ENCODE measurements at regions not wholly inside any gene's neighbourhood (a gene's known extent, or its start where the extent isn't known, plus 50 kb on each side); places are given as distances from the start of the nearest gene placed in this dataset.

DNA sequence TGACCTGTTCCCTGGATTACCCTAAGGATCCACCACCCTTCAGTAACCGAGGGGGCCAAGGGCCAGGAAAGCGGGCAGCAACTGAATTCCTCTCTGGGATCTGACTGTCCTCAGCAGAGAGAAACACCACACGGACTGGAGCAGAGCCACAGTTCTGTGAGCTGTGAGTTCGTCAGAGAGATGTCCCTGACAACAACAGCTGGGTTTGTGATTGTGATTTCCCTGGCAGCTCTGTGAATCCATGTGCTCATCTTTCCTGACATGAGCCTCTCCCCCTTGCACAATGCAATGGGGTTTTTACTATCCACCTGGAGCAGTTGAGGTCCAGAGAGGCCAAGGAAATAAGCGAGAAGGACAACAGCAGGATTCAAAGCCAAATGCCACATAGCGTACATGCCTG lies 69.4 kb upstream of the AMPD3 start:
- POLR2A ChIA-PET, result no interaction called here
- TF ChIP-seq OVOL2 (CRISPR knock-in tag; IDR thresholded peaks at IDR 0.05; ENCODE audit: borderline replicate concordance), result no peak
- TF ChIP-seq, protein P1, sequence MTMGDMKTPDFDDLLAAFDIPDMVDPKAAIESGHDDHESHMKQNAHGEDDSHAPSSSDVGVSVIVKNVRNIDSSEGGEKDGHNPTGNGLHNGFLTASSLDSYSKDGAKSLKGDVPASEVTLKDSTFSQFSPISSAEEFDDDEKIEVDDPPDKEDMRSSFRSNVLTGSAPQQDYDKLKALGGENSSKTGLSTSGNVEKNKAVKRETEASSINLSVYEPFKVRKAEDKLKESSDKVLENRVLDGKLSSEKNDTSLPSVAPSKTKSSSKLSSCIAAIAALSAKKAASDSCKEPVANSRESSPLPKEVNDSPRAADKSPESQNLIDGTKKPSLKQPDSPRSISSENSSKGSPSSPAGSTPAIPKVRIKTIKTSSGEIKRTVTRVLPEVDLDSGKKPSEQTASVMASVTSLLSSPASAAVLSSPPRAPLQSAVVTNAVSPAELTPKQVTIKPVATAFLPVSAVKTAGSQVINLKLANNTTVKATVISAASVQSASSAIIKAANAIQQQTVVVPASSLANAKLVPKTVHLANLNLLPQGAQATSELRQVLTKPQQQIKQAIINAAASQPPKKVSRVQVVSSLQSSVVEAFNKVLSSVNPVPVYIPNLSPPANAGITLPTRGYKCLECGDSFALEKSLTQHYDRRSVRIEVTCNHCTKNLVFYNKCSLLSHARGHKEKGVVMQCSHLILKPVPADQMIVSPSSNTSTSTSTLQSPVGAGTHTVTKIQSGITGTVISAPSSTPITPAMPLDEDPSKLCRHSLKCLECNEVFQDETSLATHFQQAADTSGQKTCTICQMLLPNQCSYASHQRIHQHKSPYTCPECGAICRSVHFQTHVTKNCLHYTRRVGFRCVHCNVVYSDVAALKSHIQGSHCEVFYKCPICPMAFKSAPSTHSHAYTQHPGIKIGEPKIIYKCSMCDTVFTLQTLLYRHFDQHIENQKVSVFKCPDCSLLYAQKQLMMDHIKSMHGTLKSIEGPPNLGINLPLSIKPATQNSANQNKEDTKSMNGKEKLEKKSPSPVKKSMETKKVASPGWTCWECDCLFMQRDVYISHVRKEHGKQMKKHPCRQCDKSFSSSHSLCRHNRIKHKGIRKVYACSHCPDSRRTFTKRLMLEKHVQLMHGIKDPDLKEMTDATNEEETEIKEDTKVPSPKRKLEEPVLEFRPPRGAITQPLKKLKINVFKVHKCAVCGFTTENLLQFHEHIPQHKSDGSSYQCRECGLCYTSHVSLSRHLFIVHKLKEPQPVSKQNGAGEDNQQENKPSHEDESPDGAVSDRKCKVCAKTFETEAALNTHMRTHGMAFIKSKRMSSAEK (CRISPR knock-in tag; IDR thresholded peaks at IDR 0.05; ENCODE audit: borderline replicate concordance), result no peak
- TF ChIP-seq ZNF317 (CRISPR knock-in tag; IDR thresholded peaks at IDR 0.05; ENCODE audit: borderline replicate concordance, low read depth), result no peak
- H3K27ac Mint-ChIP-seq, result no peak overlapping the region

DNA sequence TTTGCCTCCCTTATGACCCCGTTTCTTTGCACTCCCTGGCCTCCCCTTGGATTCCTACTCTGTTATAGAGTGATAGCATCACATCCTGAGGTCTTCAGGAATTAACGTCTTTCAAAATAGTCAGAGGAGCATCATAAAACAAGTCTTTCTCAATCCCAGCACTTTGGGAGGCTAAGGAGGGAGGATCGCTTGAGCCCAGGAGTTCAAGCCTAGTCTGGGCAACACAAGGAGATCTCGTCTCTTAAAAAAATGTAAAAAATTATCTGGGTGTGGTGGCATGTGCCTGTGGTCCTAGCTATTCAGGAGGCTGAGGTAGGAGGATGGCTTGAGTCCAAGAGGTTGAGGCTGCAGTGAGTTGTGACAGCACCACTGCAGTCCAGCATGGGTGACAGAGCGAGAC lies 68.7 kb upstream of the AMPD3 start:
- TF ChIP-seq, protein P2, sequence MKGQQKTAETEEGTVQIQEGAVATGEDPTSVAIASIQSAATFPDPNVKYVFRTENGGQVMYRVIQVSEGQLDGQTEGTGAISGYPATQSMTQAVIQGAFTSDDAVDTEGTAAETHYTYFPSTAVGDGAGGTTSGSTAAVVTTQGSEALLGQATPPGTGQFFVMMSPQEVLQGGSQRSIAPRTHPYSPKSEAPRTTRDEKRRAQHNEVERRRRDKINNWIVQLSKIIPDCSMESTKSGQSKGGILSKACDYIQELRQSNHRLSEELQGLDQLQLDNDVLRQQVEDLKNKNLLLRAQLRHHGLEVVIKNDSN (CRISPR knock-in tag; IDR thresholded peaks at IDR 0.05), result no peak
- TF ChIP-seq GTF2I (CRISPR knock-in tag; conservative IDR thresholded peaks at IDR 0.05), result no peak
- TF ChIP-seq NFATC4 (CRISPR knock-in tag; IDR thresholded peaks at IDR 0.05), result no peak
- no peak for TF ChIP-seq NFYB (CRISPR knock-in tag; conservative IDR thresholded peaks at IDR 0.05; ENCODE audit: low read depth)
- TF ChIP-seq, protein P3, sequence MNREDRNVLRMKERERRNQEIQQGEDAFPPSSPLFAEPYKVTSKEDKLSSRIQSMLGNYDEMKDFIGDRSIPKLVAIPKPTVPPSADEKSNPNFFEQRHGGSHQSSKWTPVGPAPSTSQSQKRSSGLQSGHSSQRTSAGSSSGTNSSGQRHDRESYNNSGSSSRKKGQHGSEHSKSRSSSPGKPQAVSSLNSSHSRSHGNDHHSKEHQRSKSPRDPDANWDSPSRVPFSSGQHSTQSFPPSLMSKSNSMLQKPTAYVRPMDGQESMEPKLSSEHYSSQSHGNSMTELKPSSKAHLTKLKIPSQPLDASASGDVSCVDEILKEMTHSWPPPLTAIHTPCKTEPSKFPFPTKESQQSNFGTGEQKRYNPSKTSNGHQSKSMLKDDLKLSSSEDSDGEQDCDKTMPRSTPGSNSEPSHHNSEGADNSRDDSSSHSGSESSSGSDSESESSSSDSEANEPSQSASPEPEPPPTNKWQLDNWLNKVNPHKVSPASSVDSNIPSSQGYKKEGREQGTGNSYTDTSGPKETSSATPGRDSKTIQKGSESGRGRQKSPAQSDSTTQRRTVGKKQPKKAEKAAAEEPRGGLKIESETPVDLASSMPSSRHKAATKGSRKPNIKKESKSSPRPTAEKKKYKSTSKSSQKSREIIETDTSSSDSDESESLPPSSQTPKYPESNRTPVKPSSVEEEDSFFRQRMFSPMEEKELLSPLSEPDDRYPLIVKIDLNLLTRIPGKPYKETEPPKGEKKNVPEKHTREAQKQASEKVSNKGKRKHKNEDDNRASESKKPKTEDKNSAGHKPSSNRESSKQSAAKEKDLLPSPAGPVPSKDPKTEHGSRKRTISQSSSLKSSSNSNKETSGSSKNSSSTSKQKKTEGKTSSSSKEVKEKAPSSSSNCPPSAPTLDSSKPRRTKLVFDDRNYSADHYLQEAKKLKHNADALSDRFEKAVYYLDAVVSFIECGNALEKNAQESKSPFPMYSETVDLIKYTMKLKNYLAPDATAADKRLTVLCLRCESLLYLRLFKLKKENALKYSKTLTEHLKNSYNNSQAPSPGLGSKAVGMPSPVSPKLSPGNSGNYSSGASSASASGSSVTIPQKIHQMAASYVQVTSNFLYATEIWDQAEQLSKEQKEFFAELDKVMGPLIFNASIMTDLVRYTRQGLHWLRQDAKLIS (CRISPR knock-in tag; IDR thresholded peaks at IDR 0.05; ENCODE audit: borderline replicate concordance), result no peak
- TF ChIP-seq, protein P4, sequence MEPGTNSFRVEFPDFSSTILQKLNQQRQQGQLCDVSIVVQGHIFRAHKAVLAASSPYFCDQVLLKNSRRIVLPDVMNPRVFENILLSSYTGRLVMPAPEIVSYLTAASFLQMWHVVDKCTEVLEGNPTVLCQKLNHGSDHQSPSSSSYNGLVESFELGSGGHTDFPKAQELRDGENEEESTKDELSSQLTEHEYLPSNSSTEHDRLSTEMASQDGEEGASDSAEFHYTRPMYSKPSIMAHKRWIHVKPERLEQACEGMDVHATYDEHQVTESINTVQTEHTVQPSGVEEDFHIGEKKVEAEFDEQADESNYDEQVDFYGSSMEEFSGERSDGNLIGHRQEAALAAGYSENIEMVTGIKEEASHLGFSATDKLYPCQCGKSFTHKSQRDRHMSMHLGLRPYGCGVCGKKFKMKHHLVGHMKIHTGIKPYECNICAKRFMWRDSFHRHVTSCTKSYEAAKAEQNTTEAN (CRISPR knock-in tag; IDR thresholded peaks at IDR 0.05), result no peak
- TF ChIP-seq, protein P5, sequence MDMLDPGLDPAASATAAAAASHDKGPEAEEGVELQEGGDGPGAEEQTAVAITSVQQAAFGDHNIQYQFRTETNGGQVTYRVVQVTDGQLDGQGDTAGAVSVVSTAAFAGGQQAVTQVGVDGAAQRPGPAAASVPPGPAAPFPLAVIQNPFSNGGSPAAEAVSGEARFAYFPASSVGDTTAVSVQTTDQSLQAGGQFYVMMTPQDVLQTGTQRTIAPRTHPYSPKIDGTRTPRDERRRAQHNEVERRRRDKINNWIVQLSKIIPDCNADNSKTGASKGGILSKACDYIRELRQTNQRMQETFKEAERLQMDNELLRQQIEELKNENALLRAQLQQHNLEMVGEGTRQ (CRISPR knock-in tag; IDR thresholded peaks at IDR 0.05), result no peak
- no peak for TF ChIP-seq KAT7 (CRISPR knock-in tag; IDR thresholded peaks at IDR 0.05; ENCODE audit: borderline replicate concordance)
- TF ChIP-seq, protein P6, sequence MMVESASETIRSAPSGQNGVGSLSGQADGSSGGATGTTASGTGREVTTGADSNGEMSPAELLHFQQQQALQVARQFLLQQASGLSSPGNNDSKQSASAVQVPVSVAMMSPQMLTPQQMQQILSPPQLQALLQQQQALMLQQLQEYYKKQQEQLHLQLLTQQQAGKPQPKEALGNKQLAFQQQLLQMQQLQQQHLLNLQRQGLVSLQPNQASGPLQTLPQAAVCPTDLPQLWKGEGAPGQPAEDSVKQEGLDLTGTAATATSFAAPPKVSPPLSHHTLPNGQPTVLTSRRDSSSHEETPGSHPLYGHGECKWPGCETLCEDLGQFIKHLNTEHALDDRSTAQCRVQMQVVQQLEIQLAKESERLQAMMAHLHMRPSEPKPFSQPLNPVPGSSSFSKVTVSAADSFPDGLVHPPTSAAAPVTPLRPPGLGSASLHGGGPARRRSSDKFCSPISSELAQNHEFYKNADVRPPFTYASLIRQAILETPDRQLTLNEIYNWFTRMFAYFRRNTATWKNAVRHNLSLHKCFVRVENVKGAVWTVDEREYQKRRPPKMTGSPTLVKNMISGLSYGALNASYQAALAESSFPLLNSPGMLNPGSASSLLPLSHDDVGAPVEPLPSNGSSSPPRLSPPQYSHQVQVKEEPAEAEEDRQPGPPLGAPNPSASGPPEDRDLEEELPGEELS (CRISPR knock-in tag; IDR thresholded peaks at IDR 0.05), result no peak
- peaks cover 28% of the 10 kb centered on the region for H3K9me3 Mint-ChIP-seq
- H3K4me1 Mint-ChIP-seq, result peaks cover 15% of the 10 kb centered on the region
- H3K27me3 Mint-ChIP-seq (ENCODE audit: low read depth), result no peaks in the 10 kb centered on the region
- DNase-seq (ENCODE audit: low spot score), result no peak
- CTCF ChIA-PET, result no interaction called here
- H3K27ac Mint-ChIP-seq, result no peak overlapping the region
- POLR2A ChIA-PET, result no interaction called here
- H3K36me3 Mint-ChIP-seq, result peaks cover 10% of the 10 kb centered on the region
- no peak for ATAC-seq
- H3K4me3 Mint-ChIP-seq, result no peak overlapping the region

More for the DNA sequence above, 69.4 kb upstream of the AMPD3 start:
- no peaks in the 10 kb centered on the region for H3K27me3 Mint-ChIP-seq (ENCODE audit: low read depth)
- H3K36me3 Mint-ChIP-seq, result peaks cover 5% of the 10 kb centered on the region
- CTCF ChIA-PET, result interaction anchor here (0.5 kb wide), 1 partner anchor 79 kb away, joined by 4 read pairs; no protein-coding TSS in a partner anchor
- DNase-seq (ENCODE audit: low spot score), result no peak
- peaks cover 10% of the 10 kb centered on the region; the same call in 1 of the 2 replicates for H3K4me1 Mint-ChIP-seq
- peaks cover 22% of the 10 kb centered on the region for H3K9me3 Mint-ChIP-seq
- H3K4me3 Mint-ChIP-seq, result no peak overlapping the region
- ATAC-seq, result no peak
